ENCODE measurements at regions not wholly inside any gene's neighbourhood (a gene's known extent, or its start where the extent isn't known, plus 50 kb on each side); places are given as distances from the start of the nearest gene placed in this dataset.

DNA sequence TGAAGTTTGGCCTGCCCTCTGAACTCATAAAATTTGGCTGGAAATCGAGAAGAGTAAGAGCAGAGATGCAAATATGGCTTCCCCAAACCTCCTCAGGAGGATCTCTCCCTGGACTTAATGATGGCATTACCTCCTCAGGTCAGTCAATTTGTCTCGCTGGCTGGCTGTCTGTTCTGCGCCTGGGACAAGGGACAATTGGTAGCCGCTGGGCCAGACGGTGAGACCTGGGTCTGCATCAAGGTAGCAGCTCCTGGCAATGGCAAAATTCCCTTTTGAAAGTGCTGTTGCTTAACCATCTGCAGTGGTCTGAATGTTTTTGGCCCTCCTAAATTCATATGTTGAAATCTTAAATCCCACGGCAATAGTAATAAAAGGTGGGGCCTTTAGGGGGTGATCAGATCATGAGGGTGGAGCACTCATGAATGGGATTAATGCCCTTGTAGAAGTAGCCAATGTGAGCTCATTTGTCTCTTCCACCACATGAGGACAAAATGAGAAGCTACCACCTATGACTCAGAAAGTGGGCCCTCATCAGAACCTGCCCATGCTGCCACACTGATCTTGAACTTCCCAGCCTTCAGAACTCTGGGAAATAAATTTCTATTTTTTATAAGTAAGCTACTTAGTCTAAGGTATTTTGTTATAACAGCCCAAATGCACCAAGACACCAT is 439.3 kb upstream of the KLF4 start:
- Histone ChIP-seq H3K27ac (ENCODE audit: poor library complexity, severe bottlenecking) (no peak overlapping the region), H3K27me3 (ENCODE audit: insufficient read depth, poor library complexity, severe bottlenecking) (no peaks in the 10 kb centered on the region), H3K9me3 (ENCODE audit: severe bottlenecking) (no peaks in the 10 kb centered on the region), H3K4me1 (ENCODE audit: insufficient read depth, poor library complexity, severe bottlenecking) (no peaks in the 10 kb centered on the region), H3K4me3 (ENCODE audit: severe bottlenecking) (no peak overlapping the region), H3K36me3 (ENCODE audit: low read depth) (no peaks in the 10 kb centered on the region)
- DNase-seq (ENCODE audit: low spot score) (no peak), ATAC-seq (ENCODE audit: low read depth) (no peak)
- TF ChIP-seq, protein P1, sequence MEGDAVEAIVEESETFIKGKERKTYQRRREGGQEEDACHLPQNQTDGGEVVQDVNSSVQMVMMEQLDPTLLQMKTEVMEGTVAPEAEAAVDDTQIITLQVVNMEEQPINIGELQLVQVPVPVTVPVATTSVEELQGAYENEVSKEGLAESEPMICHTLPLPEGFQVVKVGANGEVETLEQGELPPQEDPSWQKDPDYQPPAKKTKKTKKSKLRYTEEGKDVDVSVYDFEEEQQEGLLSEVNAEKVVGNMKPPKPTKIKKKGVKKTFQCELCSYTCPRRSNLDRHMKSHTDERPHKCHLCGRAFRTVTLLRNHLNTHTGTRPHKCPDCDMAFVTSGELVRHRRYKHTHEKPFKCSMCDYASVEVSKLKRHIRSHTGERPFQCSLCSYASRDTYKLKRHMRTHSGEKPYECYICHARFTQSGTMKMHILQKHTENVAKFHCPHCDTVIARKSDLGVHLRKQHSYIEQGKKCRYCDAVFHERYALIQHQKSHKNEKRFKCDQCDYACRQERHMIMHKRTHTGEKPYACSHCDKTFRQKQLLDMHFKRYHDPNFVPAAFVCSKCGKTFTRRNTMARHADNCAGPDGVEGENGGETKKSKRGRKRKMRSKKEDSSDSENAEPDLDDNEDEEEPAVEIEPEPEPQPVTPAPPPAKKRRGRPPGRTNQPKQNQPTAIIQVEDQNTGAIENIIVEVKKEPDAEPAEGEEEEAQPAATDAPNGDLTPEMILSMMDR (IDR thresholded peaks at IDR 0.05; ENCODE audit: poor library complexity, severe bottlenecking), result no peak

DNA sequence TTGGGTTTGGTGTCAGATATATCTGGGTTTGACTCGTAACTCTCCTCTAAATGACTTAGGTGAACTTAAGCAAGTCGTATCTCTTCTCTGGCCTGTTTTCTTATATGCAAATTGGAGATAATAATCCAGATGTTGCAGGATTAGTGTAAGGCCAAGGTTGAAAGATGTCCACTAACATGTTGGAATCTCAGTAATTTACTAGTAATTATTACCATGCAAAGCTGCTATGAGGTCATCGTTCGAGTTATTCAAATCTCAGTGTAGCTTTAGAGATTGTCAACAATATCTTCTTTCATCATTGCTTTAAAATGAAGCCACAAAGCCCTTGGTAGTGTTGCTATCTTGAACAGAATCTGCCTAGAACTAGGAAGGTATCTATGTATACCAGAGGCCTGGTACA is 437.7 kb upstream of the KLF4 start:
- TF ChIP-seq, protein P1 (IDR thresholded peaks at IDR 0.05; ENCODE audit: poor library complexity, severe bottlenecking), result no peak
- Histone ChIP-seq H3K4me1 (ENCODE audit: insufficient read depth, poor library complexity, severe bottlenecking) (no peaks in the 10 kb centered on the region), H3K9me3 (ENCODE audit: severe bottlenecking) (no peaks in the 10 kb centered on the region), H3K27me3 (ENCODE audit: insufficient read depth, poor library complexity, severe bottlenecking) (no peaks in the 10 kb centered on the region), H3K27ac (ENCODE audit: poor library complexity, severe bottlenecking) (no peak overlapping the region), H3K4me3 (ENCODE audit: severe bottlenecking) (no peak overlapping the region), H3K36me3 (ENCODE audit: low read depth) (no peaks in the 10 kb centered on the region)
- ATAC-seq (ENCODE audit: low read depth) (no peak), DNase-seq (ENCODE audit: low spot score) (no peak)

DNA sequence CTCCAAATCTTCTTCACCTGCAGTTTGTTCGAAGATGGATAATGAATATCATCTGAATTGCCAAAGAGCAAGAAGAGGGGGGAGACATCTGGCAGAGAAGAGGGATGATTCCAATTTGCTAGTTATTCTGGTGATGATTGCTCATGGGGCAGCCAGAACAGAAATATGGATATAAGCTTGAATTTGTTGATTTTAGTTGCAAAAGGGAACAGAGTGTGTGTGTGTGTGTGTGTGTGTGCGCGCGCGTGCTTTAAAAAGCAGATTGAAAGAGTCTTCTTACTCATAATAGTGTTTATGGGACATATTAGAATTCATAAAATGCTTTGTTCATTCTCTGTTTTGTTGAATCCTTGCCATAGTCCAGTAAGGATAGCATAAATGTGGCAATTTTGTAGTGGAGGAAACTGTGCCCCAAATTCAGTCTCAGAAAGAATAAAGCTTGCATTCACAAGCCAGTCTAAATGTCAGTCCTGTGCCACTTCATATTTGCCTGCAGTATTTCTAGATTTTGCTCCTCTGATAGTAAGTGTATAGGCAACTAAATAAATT is 436.3 kb upstream of the KLF4 start:
- Histone ChIP-seq H3K9me3 (ENCODE audit: severe bottlenecking) (no peaks in the 10 kb centered on the region), H3K4me1 (ENCODE audit: insufficient read depth, poor library complexity, severe bottlenecking) (no peaks in the 10 kb centered on the region)
- no peak for ATAC-seq (ENCODE audit: low read depth)

DNA sequence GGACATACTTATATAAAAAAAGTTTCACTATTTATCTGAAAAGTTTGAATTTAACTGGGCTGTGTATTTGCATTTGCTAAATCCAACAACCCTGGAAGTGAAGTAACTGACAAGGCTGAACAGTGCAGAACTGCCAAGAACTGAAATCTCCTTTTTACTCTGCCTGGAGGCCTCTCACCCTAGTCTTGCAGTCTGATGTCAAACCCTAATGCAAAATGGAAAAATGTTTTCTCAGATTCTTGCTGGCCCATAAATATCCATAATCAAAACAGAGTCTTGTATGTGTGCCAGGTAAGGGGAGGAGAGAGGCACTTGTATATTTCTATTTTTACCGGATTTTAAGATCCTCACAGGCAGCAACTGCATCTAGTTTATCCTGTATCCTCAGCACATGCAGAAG is 432.7 kb upstream of the KLF4 start:
- no peak for DNase-seq (ENCODE audit: low spot score)
- no peaks in the 10 kb centered on the region for H3K36me3 ChIP-seq (ENCODE audit: low read depth)
- ATAC-seq (ENCODE audit: low read depth), result no peak
- H3K27me3 ChIP-seq (ENCODE audit: insufficient read depth, poor library complexity, severe bottlenecking), result no peaks in the 10 kb centered on the region
- H3K27ac ChIP-seq (ENCODE audit: poor library complexity, severe bottlenecking), result no peak overlapping the region
- TF ChIP-seq, protein P1 (IDR thresholded peaks at IDR 0.05; ENCODE audit: poor library complexity, severe bottlenecking), result no peak
- no peaks in the 10 kb centered on the region for H3K9me3 ChIP-seq (ENCODE audit: severe bottlenecking)
- H3K4me1 ChIP-seq (ENCODE audit: insufficient read depth, poor library complexity, severe bottlenecking), result no peaks in the 10 kb centered on the region
- H3K4me3 ChIP-seq (ENCODE audit: severe bottlenecking), result no peak overlapping the region

More for the DNA sequence above, 436.3 kb upstream of the KLF4 start:
- DNase-seq (ENCODE audit: low spot score), result no peak
- TF ChIP-seq, protein P1 (IDR thresholded peaks at IDR 0.05; ENCODE audit: poor library complexity, severe bottlenecking), result no peak
- Histone ChIP-seq H3K36me3 (ENCODE audit: low read depth) (no peaks in the 10 kb centered on the region), H3K4me3 (ENCODE audit: severe bottlenecking) (no peak overlapping the region), H3K27ac (ENCODE audit: poor library complexity, severe bottlenecking) (no peak overlapping the region), H3K27me3 (ENCODE audit: insufficient read depth, poor library complexity, severe bottlenecking) (no peaks in the 10 kb centered on the region)

DNA sequence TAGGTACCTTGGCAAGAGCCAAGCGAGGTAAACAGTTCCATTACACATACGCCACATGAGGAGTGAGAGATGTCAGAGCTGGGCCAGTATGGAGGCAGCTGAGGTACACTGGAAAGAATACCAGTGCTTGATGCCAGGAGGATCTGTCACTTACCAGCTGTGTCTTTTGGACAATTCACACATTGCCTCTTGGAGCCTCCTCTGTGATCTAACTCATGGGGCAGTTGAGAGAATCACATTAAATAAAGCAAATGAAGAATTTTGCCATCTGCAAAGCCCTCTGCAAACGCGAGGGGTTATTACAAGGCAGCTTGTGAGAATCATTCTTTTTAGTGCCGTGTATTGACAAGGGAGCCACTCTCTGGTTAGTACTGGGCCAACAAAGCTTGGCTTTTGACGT is 429.7 kb upstream of the KLF4 start:
- Histone ChIP-seq H3K36me3 (ENCODE audit: low read depth) (peaks cover 4% of the 10 kb centered on the region; the same call in 1 of the 2 replicates), H3K9me3 (ENCODE audit: severe bottlenecking) (no peaks in the 10 kb centered on the region), H3K4me3 (ENCODE audit: severe bottlenecking) (no peak overlapping the region), H3K27ac (ENCODE audit: poor library complexity, severe bottlenecking) (no peak overlapping the region), H3K27me3 (ENCODE audit: insufficient read depth, poor library complexity, severe bottlenecking) (no peaks in the 10 kb centered on the region), H3K4me1 (ENCODE audit: insufficient read depth, poor library complexity, severe bottlenecking) (no peaks in the 10 kb centered on the region)
- TF ChIP-seq, protein P1 (IDR thresholded peaks at IDR 0.05; ENCODE audit: poor library complexity, severe bottlenecking), result no peak
- no peak for ATAC-seq (ENCODE audit: low read depth)
- DNase-seq (ENCODE audit: low spot score), result no peak

All from RWPE2 (cell line).